Neural cell (in vitro differentiated cells): ENCODE measurements at regions not wholly inside any gene's neighbourhood (a gene's known extent, or its start where the extent isn't known, plus 50 kb on each side); places are given as distances from the start of the nearest gene placed in this dataset.

ENCODE experiments used
- H2AFZ ChIP-seq: fragments of 200-600, 300-800 bp; sonication (generic), shearing (Covaris generic); 2 replicates; pipeline ENCODE4 v1.6.0; 2014; ENCODE audit warnings: low read depth, mild to moderate bottlenecking, antibody characterized with exemption, low read length, moderate library complexity
- H3F3A ChIP-seq: fragments of 200-600 bp; shearing (Covaris generic); 2 replicates; pipeline ENCODE4 v1.6.1; 2016; ENCODE audit warnings: mild to moderate bottlenecking, moderate library complexity, mixed read lengths, antibody characterized with exemption, low read length; ENCODE audit not compliant: insufficient read depth, poor library complexity, severe bottlenecking
- H3K27ac ChIP-seq: fragments of 200-600, 300-800 bp; sonication (generic), shearing (Covaris generic); 2 replicates; pipeline ENCODE4 v1.5.1; 2014; ENCODE audit warnings: mild to moderate bottlenecking, low read length, moderate library complexity
- H3K27me3 ChIP-seq: fragments of 300-800, 200-600 bp; sonication (generic), shearing (Covaris generic); 2 replicates; pipeline ENCODE4 v1.6.0; 2014; ENCODE audit warnings: mild to moderate bottlenecking, low read depth, low read length, moderate library complexity; ENCODE audit not compliant: insufficient read depth
- H3K36me3 ChIP-seq: fragments of 300-800, 200-600 bp; sonication (generic), shearing (Covaris generic); 2 replicates; pipeline ENCODE4 v1.5.1; 2014; ENCODE audit warnings: mild to moderate bottlenecking, antibody characterized with exemption, low read length, moderate library complexity; ENCODE audit not compliant: insufficient read depth
- H3K4me2 ChIP-seq: fragments of 300-800, 200-600 bp; sonication (generic), shearing (Covaris generic); 2 replicates; pipeline ENCODE4 v1.6.0; 2014; ENCODE audit warnings: mild to moderate bottlenecking, low read length
- H3K4me3 ChIP-seq: fragments of 300-800, 200-600 bp; sonication (generic), shearing (Covaris generic); 2 replicates; pipeline ENCODE4 v1.5.1; 2014; ENCODE audit warnings: mild to moderate bottlenecking, low read length, moderate library complexity
- H3K79me2 ChIP-seq: fragments of 200-600 bp; shearing (Covaris generic); replicated peaks from 2 replicates; pipeline ENCODE4 v1.6.0; 2014; ENCODE audit warnings: mild to moderate bottlenecking, low read length, moderate library complexity; ENCODE audit not compliant: insufficient read depth
- H3K9ac ChIP-seq: fragments of 300-800, 200-600 bp; sonication (generic), shearing (Covaris generic); 2 replicates; pipeline ENCODE4 v1.6.1; 2016; ENCODE audit warnings: mild to moderate bottlenecking, low read length, mixed read lengths
- H3K9me2 ChIP-seq: fragments of 200-600 bp; shearing (Covaris generic); 2 replicates; pipeline ENCODE4 v1.6.1; 2016; ENCODE audit warnings: mild to moderate bottlenecking, low read length, mixed read lengths; ENCODE audit not compliant: insufficient read depth
- H3K9me3 ChIP-seq: fragments of 200-600, 300-800 bp; sonication (generic), shearing (Covaris generic); 2 replicates; pipeline ENCODE4 v1.6.1; 2016; ENCODE audit warnings: mild to moderate bottlenecking, mixed run types, low read length, moderate library complexity, mixed read lengths
- H4K20me1 ChIP-seq: fragments of 200-600 bp; shearing (Covaris generic); 2 replicates; pipeline ENCODE4 v1.6.1; 2016; ENCODE audit warnings: mild to moderate bottlenecking, mixed run types; ENCODE audit not compliant: insufficient read depth
- EP300 ChIP-seq: fragments of 450-650 bp; conservative IDR thresholded peaks from 2 replicates; pipeline ENCODE4 v1.6.1; 2014; ENCODE audit warnings: antibody characterized with exemption, mild to moderate bottlenecking, moderate library complexity; ENCODE audit not compliant: poor library complexity, severe bottlenecking
- EZH2 ChIP-seq: fragments of 200-600, 300-800 bp; shearing (Covaris generic), sonication (generic); IDR thresholded peaks from 2 replicates; pipeline ENCODE4 v1.6.1; 2014; ENCODE audit warnings: antibody characterized with exemption, low read length, borderline replicate concordance, mild to moderate bottlenecking; ENCODE audit not compliant: insufficient read depth, poor library complexity, severe bottlenecking
- MXI1 ChIP-seq: fragments of 450-650 bp; conservative IDR thresholded peaks from 2 replicates; pipeline ENCODE4 v1.6.1; 2014; ENCODE audit warnings: antibody characterized with exemption, mild to moderate bottlenecking; ENCODE audit not compliant: poor library complexity, severe bottlenecking
- POLR2AphosphoS5 ChIP-seq: IDR thresholded peaks from 2 replicates; pipeline ENCODE4 v1.6.1; 2012
- RAD21 ChIP-seq: fragments of 450-650 bp; conservative IDR thresholded peaks from 2 replicates; pipeline ENCODE4 v1.6.1; 2014; ENCODE audit warnings: antibody characterized with exemption, mild to moderate bottlenecking, moderate library complexity
- SMC3 ChIP-seq: fragments of 450-650 bp; conservative IDR thresholded peaks from 2 replicates; pipeline ENCODE4 v1.6.1; 2014; ENCODE audit warnings: antibody characterized with exemption, mild to moderate bottlenecking, moderate library complexity; ENCODE audit not compliant: poor library complexity
- TAF1 ChIP-seq: IDR thresholded peaks from 2 replicates; pipeline ENCODE4 v1.6.1; 2012; ENCODE audit warnings: low read depth
- TF ChIP-seq, protein P1 (sequence below): IDR thresholded peaks from 2 replicates; pipeline ENCODE4 v1.6.1; 2012; ENCODE audit warnings: borderline replicate concordance
- TF ChIP-seq, protein P2 (sequence below): fragments of 450-650 bp; IDR thresholded peaks from 2 replicates; pipeline ENCODE4 v1.5.1; 2014; ENCODE audit warnings: antibody characterized with exemption, mild to moderate bottlenecking, moderate library complexity; ENCODE audit not compliant: poor library complexity, severe bottlenecking

DNA sequence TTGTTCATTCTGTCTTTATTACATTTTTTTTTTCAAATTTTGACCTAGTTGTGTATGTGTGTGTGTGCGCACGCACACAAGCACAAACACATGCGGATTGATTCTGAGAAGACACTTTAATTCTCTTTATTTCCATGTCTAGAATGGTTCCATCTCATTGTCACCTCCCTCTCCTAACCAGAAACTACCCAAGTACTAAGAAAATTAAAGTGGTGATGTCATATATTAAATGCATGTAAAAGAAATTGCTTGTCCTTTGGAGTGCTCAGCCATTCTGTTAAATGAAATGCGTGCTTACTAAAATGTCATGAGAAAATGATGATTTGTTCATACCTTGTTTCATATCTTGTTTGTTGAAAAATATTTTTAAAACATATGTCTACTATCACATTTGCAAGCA is 1297.0 kb upstream of the TENM3 start:
- Histone ChIP-seq H3K9me2 (no peaks in the 10 kb centered on the region), H2AFZ (no peak overlapping the region), H3K9me3 (no peaks in the 10 kb centered on the region), H3K79me2 (no peaks in the 10 kb centered on the region), H3K4me2 (no peak overlapping the region), H4K20me1 (no peaks in the 10 kb centered on the region), H3K27ac (no peak overlapping the region), H3K4me3 (no peak overlapping the region), H3F3A (no peaks in the 10 kb centered on the region), H3K9ac (no peak overlapping the region), H3K36me3 (no peaks in the 10 kb centered on the region), H3K27me3 (no peaks in the 10 kb centered on the region)
- no peak for TF ChIP-seq MXI1

DNA sequence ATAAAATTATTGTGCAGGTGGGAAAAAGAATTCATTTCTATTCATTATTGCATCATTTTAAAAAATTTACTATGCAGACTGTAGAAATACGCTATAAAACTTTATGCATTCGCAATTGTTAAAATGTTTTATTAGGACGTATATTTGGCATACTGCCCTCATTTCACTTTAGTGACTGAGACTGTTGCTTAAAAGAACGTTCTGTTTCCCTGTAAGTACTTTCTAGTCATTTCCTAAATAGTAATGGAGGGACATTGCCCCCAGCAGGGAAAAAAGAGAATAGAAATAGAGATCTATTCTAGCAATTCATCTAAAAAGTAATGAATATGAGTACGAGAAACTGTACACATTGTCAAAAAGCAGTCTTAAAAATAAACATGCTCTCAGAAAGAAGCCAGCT is 1295.8 kb upstream of the TENM3 start:
- no peaks in the 10 kb centered on the region for H3K9me2 ChIP-seq
- no peaks in the 10 kb centered on the region for H3K79me2 ChIP-seq
- H3K27ac ChIP-seq: no peak overlapping the region
- H2AFZ ChIP-seq: no peak overlapping the region
- H4K20me1 ChIP-seq: no peaks in the 10 kb centered on the region
- H3K4me3 ChIP-seq: no peak overlapping the region
- no peak overlapping the region for H3K9ac ChIP-seq
- H3K27me3 ChIP-seq: no peaks in the 10 kb centered on the region
- H3K4me2 ChIP-seq: no peak overlapping the region
- TF ChIP-seq RAD21 (peak; percentile 41), TAF1 (no peak), SMC3 (no peak), EP300 (no peak), MXI1 (no peak), POLR2AphosphoS5 (no peak), EZH2 (no peak)
- TF ChIP-seq, protein P1, sequence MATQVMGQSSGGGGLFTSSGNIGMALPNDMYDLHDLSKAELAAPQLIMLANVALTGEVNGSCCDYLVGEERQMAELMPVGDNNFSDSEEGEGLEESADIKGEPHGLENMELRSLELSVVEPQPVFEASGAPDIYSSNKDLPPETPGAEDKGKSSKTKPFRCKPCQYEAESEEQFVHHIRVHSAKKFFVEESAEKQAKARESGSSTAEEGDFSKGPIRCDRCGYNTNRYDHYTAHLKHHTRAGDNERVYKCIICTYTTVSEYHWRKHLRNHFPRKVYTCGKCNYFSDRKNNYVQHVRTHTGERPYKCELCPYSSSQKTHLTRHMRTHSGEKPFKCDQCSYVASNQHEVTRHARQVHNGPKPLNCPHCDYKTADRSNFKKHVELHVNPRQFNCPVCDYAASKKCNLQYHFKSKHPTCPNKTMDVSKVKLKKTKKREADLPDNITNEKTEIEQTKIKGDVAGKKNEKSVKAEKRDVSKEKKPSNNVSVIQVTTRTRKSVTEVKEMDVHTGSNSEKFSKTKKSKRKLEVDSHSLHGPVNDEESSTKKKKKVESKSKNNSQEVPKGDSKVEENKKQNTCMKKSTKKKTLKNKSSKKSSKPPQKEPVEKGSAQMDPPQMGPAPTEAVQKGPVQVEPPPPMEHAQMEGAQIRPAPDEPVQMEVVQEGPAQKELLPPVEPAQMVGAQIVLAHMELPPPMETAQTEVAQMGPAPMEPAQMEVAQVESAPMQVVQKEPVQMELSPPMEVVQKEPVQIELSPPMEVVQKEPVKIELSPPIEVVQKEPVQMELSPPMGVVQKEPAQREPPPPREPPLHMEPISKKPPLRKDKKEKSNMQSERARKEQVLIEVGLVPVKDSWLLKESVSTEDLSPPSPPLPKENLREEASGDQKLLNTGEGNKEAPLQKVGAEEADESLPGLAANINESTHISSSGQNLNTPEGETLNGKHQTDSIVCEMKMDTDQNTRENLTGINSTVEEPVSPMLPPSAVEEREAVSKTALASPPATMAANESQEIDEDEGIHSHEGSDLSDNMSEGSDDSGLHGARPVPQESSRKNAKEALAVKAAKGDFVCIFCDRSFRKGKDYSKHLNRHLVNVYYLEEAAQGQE: no peak
- TF ChIP-seq, protein P2, sequence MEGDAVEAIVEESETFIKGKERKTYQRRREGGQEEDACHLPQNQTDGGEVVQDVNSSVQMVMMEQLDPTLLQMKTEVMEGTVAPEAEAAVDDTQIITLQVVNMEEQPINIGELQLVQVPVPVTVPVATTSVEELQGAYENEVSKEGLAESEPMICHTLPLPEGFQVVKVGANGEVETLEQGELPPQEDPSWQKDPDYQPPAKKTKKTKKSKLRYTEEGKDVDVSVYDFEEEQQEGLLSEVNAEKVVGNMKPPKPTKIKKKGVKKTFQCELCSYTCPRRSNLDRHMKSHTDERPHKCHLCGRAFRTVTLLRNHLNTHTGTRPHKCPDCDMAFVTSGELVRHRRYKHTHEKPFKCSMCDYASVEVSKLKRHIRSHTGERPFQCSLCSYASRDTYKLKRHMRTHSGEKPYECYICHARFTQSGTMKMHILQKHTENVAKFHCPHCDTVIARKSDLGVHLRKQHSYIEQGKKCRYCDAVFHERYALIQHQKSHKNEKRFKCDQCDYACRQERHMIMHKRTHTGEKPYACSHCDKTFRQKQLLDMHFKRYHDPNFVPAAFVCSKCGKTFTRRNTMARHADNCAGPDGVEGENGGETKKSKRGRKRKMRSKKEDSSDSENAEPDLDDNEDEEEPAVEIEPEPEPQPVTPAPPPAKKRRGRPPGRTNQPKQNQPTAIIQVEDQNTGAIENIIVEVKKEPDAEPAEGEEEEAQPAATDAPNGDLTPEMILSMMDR: peak; percentile 35
- H3K9me3 ChIP-seq: no peaks in the 10 kb centered on the region
- H3F3A ChIP-seq: no peaks in the 10 kb centered on the region
- H3K36me3 ChIP-seq: no peaks in the 10 kb centered on the region
